Natural killer cell (primary cell): ENCODE measurements at regions not wholly inside any gene's neighbourhood (a gene's known extent, or its start where the extent isn't known, plus 50 kb on each side); places are given as distances from the start of the nearest gene placed in this dataset.

Experiments
- ATAC-seq, 3 donors: fragments of 150-1000 bp in 2 of 3; fragments of 200-7000 bp in 1 of 3; cut with Tn5 transposase; 1 replicate in 1 of 3; 2 replicates in 2 of 3; pipeline ENCODE4 v1.10.0; 2021; ENCODE audit warnings: mild to moderate bottlenecking in 2 of 3, moderate library complexity in 2 of 3
- DNase-seq, 2 donors: peaks; one replicate each; pipeline versions ENCODE4 v3.0.0 to v3.0.0-alpha.2; 2013 to 2021; ENCODE audit warnings: mixed read lengths in 1 of 2
- H3K27ac ChIP-seq: one replicate; pipeline ENCODE4 v1.5.1; 2013; ENCODE audit warnings: mild to moderate bottlenecking, low read length
- H3K27me3 ChIP-seq: one replicate; pipeline ENCODE4 v1.6.1; 2013; ENCODE audit warnings: low read length; ENCODE audit not compliant: control insufficient read depth, insufficient read depth
- H3K36me3 ChIP-seq: one replicate; pipeline ENCODE4 v1.6.1; 2013; ENCODE audit warnings: low read length; ENCODE audit not compliant: control insufficient read depth, insufficient read depth
- H3K4me1 ChIP-seq: one replicate; pipeline ENCODE4 v1.6.1; 2013; ENCODE audit warnings: low read length; ENCODE audit not compliant: control insufficient read depth, insufficient read depth
- H3K4me3 ChIP-seq: one replicate; pipeline ENCODE4 v1.5.1; 2013; ENCODE audit warnings: low read length
- H3K9me3 ChIP-seq: one replicate; pipeline ENCODE4 v1.6.1; 2013; ENCODE audit warnings: low read length; ENCODE audit not compliant: control insufficient read depth, insufficient read depth
- H3K27ac Mint-ChIP-seq, 2 donors: one replicate each; pipeline ENCODE4 v1.8.0; 2022; ENCODE audit warnings: mild to moderate bottlenecking in 2 of 2, mixed read lengths in 2 of 2, moderate library complexity in 1 of 2
- H3K27me3 Mint-ChIP-seq, 2 donors: one replicate each; pipeline ENCODE4 v1.8.0; 2022; ENCODE audit warnings: low read depth in 2 of 2, mixed read lengths in 2 of 2
- H3K36me3 Mint-ChIP-seq: one replicate; pipeline ENCODE4 v1.8.0; 2022; ENCODE audit warnings: mixed read lengths
- H3K4me1 Mint-ChIP-seq, 2 donors: one replicate each; pipeline ENCODE4 v1.8.0; 2022; ENCODE audit warnings: mixed read lengths in 2 of 2
- H3K4me3 Mint-ChIP-seq: one replicate; pipeline ENCODE4 v1.8.0; 2022; ENCODE audit warnings: mild to moderate bottlenecking, moderate library complexity, mixed read lengths
- H3K9me3 Mint-ChIP-seq, 2 donors: one replicate each; pipeline ENCODE4 v1.8.0; 2022; ENCODE audit warnings: mixed read lengths in 2 of 2
- CTCF ChIP-seq: fragments of 200-600 bp; IDR thresholded peaks from one replicate; pipeline ENCODE4 v1.8.0; 2022; ENCODE audit warnings: antibody characterized with exemption
- WGBS: methylation state at CpG from one replicate; pipeline ENCODE4 v1.1.7; 2013; ENCODE audit warnings: missing lambda C conversion rate; ENCODE audit not compliant: insufficient coverage; 5-methylcytosine and 5-hydroxymethylcytosine counted together
- intact Hi-C: fragments of 100-400 bp; cut with micrococcal nuclease; formaldehyde crosslinking; loops from one replicate; pipeline ENCODE4 v1.14.2; 2022

- peaks cover 7% of the 10 kb centered on the region for H3K36me3 Mint-ChIP-seq
- H3K4me1 Mint-ChIP-seq: no peaks in the 10 kb centered on the region
- no peak for TF ChIP-seq CTCF
- no peak overlapping the region for H3K27ac ChIP-seq
- H3K9me3 ChIP-seq: no peaks in the 10 kb centered on the region
- no peak for DNase-seq
- no peak overlapping the region for H3K27ac Mint-ChIP-seq
- ATAC-seq: no peak
- no peaks in the 10 kb centered on the region for H3K4me1 ChIP-seq
- no peaks in the 10 kb centered on the region for H3K27me3 Mint-ChIP-seq
- H3K9me3 Mint-ChIP-seq: peaks cover 10 to 11% of the 10 kb centered on the region in 2 donors
- intact Hi-C loops: no loop called here
- no peak overlapping the region for H3K4me3 Mint-ChIP-seq
- no peaks in the 10 kb centered on the region for H3K36me3 ChIP-seq
- H3K4me3 ChIP-seq: no peak overlapping the region
- 73% methylated on average over 7 of the region's 7 CpGs for WGBS
- H3K27me3 ChIP-seq: no peaks in the 10 kb centered on the region
Observed at GRCh38 chr3:176690083-176690869, 507.0 kb downstream of the TBL1XR1 start.

DNA sequence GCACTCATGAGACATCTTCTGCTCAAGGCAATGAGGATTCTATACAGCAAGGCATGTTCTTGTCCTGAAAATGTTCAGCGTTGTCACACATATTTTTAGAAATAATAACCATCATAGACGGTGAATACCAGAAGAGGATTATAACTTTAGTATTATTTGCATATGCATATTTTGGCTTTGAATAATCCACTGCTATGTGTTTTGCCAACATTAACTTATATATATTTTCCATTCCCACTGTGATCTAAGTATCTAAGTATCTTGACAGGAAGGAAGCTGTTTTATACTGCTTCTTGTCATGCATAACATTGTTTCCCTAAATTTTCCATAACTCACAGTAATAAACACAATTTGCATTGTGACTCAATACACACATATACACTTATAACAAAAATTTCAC, 509.5 kb downstream of the TBL1XR1 start:
- Mint-ChIP-seq H3K4me3 (no peak overlapping the region), H3K9me3 (peaks cover 17 to 19% of the 10 kb centered on the region in 2 donors), H3K4me1 (no peaks in the 10 kb centered on the region), H3K27me3 (no peaks in the 10 kb centered on the region), H3K36me3 (peaks cover 7% of the 10 kb centered on the region), H3K27ac (no peak overlapping the region)
- H3K4me3 ChIP-seq: no peak overlapping the region
- H3K27me3 ChIP-seq: no peaks in the 10 kb centered on the region
- H3K27ac ChIP-seq: no peak overlapping the region
- whole genome bisulfite sequencing: no CpG with 5 or more reads among the region's 2 CpGs
- H3K4me1 ChIP-seq: no peaks in the 10 kb centered on the region
- TF ChIP-seq CTCF: no peak
- ATAC-seq (no peak), DNase-seq (no peak)
- intact Hi-C loops: no loop called here
- H3K9me3 ChIP-seq: no peaks in the 10 kb centered on the region
- H3K36me3 ChIP-seq: no peaks in the 10 kb centered on the region

DNA sequence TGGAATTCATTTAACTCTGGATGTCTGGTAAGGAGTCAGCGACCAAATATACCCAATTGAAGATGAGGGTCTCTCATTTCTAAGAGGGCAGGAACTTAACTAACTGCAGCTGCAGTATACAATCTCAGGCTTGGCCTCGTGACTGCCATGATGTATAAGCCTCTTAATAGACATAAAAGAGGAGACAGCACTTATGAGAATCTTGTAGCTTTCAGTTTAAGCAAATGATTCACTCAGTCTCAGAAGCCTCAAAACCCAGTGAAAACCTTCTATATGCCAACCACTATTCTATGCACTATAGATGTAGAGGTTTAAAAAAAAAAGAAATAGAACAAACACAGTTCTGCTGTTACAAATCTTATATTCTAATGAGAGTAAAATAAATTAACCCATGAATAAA, 513.9 kb downstream of the TBL1XR1 start:
- Histone ChIP-seq H3K27ac (no peak overlapping the region), H3K36me3 (no peaks in the 10 kb centered on the region), H3K4me3 (no peak overlapping the region), H3K27me3 (no peaks in the 10 kb centered on the region), H3K4me1 (no peaks in the 10 kb centered on the region), H3K9me3 (no peaks in the 10 kb centered on the region)
- DNase-seq (no peak), ATAC-seq (no peak)
- intact Hi-C loops: no loop called here
- no peaks in the 10 kb centered on the region for H3K27me3 Mint-ChIP-seq
- peaks cover 18 to 36% of the 10 kb centered on the region in 2 donors for H3K9me3 Mint-ChIP-seq
- no peak overlapping the region for H3K4me3 Mint-ChIP-seq
- WGBS: 77% methylated on average over 2 of the region's 2 CpGs
- no peak overlapping the region for H3K27ac Mint-ChIP-seq
- H3K36me3 Mint-ChIP-seq: no peaks in the 10 kb centered on the region
- TF ChIP-seq CTCF: no peak
- no peaks in the 10 kb centered on the region for H3K4me1 Mint-ChIP-seq
